AG09319 (cell line): ENCODE measurements at regions not wholly inside any gene's neighbourhood (a gene's known extent, or its start where the extent isn't known, plus 50 kb on each side); places are given as distances from the start of the nearest gene placed in this dataset.

Source experiments
- DNase-seq: peaks from one replicate; pipeline ENCODE4 v3.0.0-alpha.2; 2010; ENCODE audit warnings: low read depth; ENCODE audit errors: extremely low read depth
- CTCF ChIP-seq: IDR thresholded peaks from 2 replicates; pipeline ENCODE4 v1.5.1; 2011; ENCODE audit warnings: low read depth, mild to moderate bottlenecking, inconsistent platforms, low read length, moderate library complexity

GRCh38 chr12:25723921-25724491 lies 170.9 kb upstream of the LMNTD1 start:
- no peak for DNase-seq
- TF ChIP-seq CTCF = no peak

DNA sequence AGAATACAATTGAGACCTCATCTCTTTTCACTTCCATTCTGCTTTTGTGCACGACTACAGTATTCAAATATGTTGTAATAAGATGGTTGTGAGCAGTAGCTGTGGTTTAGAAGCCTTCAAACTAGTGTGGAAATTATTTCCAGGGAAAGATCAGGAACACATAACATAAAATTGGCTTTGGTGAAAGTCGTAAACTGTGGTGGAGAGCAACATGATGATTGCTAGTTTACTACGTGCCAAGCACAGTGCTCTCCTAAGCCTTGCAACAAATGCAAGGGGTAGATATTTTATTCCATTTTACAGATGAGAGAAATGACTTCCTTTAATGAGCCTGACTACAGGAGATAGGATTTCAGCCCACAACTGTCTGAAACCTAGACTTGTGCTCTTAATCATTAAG lies 172.4 kb upstream of the LMNTD1 start:
- TF ChIP-seq CTCF = no peak
- no peak for DNase-seq

DNA sequence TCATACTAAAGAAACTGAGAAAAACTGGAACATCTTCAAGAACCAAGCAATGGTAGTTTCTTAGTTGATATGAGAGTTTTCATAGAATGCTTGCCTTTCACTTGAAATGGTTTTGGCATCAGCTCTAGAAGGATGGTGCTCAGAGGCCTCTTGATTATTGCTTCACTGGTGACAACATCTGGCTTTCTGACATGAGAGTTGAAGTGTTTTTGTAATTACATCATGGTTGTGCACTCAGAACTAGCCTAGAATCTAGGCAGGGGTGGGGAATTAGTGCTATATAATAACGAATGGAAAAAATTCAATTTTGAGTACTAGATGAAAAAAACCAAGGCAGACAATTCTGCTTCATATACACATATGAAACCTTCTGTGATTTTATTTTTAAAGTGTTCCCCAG lies 172.8 kb upstream of the LMNTD1 start:
- TF ChIP-seq CTCF = no peak
- DNase-seq = no peak

GRCh38 chr12:25728056-25728595 lies 175.0 kb upstream of the LMNTD1 start:
- DNase-seq = no peak
- TF ChIP-seq CTCF = no peak

DNA sequence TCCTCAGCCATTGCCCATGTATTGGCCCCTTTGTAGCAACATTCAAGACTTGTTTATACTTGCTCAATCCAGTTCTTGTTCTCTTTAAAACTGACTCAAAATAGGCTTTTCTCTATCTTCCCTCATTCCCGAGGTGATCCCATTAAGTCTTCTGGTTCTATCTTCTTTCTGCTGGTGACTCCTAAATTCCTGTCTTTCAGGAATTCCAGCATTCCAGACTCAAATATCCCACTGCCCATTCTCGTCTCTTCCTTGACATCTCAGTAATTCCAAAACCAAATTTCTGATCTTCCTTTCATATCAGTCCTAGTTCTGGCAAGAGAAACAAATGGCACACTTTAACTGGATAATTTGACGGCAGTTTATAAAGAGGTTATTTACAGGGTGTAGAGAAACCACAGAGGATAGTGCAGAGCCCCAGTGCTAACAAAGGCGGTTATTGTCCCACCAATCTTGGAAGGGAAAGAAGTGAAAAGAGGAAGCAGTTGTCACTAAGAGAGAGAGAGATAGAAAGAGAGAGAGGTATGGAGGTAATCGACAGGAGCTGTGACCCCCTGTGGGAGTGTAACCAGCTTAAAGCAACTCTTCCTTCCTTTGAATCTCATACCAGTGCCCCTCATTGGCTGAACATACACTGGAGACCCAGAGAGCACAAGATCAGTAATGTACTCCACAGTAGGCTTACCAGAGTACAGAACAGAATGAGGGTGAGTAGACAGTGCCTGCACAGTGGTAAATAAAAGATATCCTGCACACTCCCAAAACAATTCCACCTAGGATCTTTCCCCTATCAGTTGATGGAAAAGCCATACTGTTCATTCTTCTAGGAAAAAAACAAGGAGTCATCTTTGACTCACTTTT lies 177.6 kb upstream of the LMNTD1 start:
- TF ChIP-seq CTCF = no peak
- no peak for DNase-seq

DNA sequence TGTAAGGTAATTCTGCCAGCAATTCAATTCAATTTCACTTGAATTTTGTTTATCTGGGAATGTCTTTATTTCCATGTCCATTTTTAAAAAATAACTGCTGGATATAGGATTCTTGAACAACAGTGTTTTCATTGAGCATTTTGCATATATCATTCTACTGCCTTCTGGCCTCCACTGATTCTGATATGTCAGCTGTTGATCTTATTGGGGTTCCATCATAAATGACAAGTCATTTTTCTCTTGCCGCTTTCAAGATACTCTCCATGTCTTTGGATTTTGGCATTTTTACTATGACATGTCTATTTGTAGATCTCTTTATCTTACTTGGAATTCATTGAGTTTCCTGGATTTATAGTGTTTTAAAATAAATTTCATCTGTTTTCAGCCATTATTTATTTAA lies 180.5 kb upstream of the LMNTD1 start:
- DNase-seq = no peak
- no peak for TF ChIP-seq CTCF

- DNase-seq = no peak
- TF ChIP-seq CTCF = no peak
These were observed 181.6 kb upstream of the LMNTD1 start for GRCh38 chr12:25734529-25735180.
